GM18873 (cell line): ENCODE measurements at regions not wholly inside any gene's neighbourhood (a gene's known extent, or its start where the extent isn't known, plus 50 kb on each side); places are given as distances from the start of the nearest gene placed in this dataset.

Source experiments
- ATAC-seq: cut with Tn5 transposase; IDR thresholded peaks from one replicate; pipeline ENCODE4 v1.9.1; 2021; ENCODE audit warnings: mild to moderate bottlenecking, moderate library complexity, moderate number of reproducible peaks; ENCODE audit not compliant: unreplicated experiment, low FRiP score

DNA sequence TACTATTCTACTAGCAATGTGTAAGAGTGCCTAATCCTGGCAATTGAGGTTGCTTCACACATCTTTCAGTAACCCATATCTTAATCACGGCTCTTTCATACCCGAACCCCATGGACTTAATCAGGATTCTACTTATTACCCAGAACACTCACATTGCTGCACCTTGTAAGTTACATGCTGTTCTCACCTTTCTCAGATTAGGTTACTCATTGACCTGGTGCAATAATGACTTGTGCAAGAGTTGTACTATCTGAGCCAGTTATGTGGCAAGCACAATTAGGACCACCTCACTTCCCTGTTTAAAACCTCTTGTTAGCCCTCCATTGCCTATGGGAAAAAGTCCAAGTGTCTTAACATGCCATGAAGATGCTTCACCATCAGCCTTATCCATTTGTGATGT is 306.7 kb upstream of the E2F7 start:
- no peak for ATAC-seq

DNA sequence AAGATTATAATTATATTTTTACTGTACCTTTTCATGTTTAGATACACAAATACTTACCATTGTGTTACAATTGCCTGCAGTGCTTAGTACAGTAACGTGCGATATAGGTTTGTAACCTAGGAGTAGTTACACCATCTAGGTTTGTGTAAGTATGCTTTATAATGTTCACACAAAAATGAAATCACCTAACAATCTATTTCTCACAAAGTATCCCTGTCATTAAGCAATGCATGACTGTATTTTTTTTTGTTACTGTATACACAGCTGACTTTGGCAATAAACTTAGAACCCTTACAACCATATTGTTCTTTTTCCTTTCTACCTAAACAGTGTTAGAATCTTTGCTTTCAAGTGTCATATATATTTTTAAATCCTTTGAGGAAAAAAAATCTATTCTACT is 303.0 kb upstream of the E2F7 start:
- ATAC-seq = no peak

DNA sequence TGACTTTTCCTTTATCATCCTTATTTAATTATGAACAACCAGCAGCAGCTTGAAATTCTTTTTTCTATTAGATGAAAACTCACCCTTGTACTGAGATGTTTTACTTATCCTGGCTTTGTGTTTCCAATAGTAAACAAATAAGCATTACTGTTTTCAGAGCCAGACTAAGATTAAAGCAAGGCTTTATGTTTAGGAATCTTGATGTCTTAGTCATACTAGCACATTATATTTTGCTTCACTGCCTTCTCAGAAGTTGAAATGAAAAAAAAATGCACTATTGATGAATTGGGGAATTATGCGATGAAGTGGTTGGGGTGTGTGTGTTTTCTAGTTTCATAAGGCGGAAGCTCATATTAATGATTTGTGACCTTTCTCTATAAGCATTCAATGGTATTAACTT is 301.2 kb upstream of the E2F7 start:
- no peak for ATAC-seq

DNA sequence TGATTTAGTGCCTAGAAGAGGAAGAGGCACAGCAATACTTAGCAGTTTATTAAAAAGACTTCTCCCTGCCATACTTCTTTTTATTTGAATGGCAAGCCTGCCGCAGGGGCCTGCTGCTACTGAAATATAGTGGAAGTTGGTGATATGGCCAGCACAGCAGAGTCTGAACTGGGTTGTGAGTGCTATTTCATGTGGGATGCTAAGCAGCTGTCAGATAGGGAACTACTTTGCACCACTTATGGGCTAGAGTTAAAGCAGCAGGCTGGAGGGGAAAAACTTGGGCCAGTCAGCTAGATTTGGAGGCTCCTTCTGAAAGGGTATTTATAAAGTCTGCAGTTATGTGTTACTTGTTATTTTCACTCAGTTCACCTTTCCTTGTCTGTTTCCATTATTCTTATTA is 299.0 kb upstream of the E2F7 start:
- no peak for ATAC-seq

- no peak for ATAC-seq
Measured at GRCh38 chr12:77362509-77363210, 297.3 kb upstream of the E2F7 start.

DNA sequence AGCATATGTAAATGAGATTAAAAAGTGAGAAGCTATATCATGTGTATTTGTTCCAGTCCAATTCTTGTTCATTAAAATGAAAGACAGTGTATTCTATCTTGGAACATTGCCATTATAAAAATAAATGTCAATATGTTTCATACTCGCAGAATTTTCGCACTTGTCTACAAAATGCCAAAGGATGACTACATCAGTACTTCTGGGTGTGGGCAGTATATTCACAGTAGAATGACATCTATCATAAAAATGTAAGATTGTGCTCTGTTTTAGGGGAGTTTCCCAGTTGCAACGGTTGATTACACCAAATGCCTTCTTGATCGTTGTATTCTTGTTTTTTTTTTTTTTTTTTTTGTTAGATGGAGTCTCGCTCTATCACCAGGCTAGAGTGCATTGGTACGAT is 292.3 kb upstream of the E2F7 start:
- no peak for ATAC-seq

DNA sequence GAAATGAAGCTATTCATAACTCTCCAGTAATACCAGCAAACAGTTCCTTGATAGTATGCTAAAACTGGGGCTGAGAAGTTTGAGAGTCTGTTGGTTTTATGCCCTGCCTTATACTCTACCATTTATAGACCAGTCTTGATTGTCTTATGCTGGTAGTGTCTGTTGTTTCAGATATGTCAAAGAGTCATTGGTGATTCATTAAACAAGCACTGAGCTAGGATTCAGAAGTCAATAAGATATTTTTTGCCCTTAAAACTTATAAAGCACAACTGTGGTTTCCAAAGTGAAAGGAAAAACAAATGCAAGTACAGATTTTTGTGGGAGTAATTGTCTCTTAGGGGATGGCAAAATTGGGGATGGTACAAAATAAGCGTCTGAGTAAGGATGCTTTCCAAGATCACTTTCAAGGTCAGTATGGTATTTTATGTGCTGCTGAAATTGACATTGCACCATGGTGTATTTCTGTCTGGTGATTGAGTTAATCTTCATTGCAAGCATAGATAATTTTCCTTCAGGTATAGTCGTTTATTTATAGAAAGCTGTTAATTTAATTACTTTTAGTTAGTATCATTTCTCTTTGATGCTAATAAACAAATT is 289.5 kb upstream of the E2F7 start:
- no peak for ATAC-seq

- ATAC-seq = no peak
Measured at GRCh38 chr12:77352946-77353345, 287.6 kb upstream of the E2F7 start.

- no peak for ATAC-seq
Measured at GRCh38 chr12:77351860-77352259, 286.5 kb upstream of the E2F7 start.

DNA sequence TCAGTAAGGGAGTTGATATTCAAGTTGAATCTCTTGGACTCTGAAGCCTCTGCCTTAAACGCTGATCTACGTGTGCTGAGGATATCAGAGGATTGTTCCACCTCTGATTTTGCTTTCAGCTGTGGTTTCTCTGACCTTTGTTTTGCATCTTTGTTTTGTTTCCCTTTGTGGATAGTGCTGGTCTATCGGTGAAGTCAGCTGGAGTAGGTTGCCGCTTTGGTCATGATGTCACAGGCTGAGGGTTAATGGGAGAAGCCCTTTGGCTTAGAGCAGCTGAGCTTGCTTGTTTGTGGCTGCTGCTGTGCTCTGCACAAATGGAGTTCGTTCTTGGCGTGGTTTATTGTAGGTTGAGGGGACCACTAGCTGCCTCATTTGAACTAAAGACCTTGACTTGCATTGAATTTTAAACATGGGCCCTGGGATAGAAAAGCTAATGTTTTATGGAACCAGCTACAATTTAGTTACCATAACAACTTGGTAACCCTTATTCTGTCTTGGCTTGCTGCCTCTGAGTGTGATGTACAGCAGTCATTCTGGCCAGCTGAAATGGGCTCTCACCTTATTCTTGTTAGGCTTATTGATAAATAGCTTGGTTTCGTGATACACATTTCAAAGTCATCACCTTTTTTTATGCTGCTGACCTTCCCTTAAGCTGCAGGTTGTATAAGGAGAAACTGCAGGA is 284.5 kb upstream of the E2F7 start:
- ATAC-seq = no peak

DNA sequence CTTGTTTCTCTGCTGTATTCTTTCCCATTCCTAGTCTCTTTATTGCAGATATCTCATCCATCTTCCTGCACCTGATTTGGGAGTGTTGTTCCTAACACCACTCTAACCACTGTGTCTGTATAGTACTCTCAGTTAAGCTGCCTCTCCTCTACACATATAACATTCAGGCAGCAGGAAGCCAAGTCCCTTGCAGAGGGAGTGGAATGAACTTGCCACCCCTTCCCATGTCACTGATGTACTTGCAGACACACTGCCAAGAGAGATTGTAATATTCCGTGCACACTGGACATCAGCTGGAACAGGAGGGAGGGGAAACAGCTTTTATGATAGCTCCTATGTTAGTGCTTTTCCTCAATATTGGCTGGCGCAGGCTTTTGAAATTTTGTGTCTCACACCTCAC is 281.6 kb upstream of the E2F7 start:
- no peak for ATAC-seq

DNA sequence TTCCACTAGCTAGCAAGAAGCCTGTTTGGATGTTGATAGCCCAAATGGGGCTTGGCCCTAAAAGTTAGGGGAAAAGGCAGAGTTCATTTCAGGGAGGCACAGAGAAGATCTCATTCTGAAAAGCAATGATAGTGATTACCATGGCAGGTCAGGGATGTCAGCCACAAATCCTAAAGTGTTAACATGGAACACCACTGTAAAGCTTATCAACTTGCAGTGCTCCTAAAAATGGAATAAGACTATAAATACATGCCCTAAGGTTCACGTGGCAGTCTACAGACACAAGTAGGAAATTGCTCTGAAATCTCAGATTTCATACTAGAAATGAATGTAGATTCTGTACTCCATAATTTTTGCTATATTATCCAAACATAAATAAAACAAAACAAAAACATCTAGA is 280.0 kb upstream of the E2F7 start:
- no peak for ATAC-seq

- no peak for ATAC-seq
Measured at GRCh38 chr12:77344651-77345050, 279.3 kb upstream of the E2F7 start.

DNA sequence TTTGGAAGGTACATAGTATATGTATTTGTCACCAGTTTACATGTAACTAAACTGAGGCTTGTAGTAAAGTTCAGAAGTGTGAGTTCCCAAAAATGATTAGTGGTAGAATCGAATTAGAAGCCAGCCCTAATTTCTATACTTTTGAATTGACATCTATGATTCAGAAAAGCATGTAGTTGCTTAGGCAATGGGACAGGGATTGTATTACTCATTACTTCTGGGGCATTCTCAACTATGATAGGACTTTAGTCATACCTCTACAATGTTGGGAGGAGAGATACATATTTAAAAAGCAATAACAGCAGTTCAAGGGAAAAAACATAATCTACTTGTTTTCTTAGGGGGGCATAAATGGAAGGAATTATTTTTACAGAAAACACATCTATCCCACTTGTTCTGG is 277.9 kb upstream of the E2F7 start:
- ATAC-seq = no peak

- no peak for ATAC-seq
Measured at GRCh38 chr12:77342253-77342652, 276.9 kb upstream of the E2F7 start.

DNA sequence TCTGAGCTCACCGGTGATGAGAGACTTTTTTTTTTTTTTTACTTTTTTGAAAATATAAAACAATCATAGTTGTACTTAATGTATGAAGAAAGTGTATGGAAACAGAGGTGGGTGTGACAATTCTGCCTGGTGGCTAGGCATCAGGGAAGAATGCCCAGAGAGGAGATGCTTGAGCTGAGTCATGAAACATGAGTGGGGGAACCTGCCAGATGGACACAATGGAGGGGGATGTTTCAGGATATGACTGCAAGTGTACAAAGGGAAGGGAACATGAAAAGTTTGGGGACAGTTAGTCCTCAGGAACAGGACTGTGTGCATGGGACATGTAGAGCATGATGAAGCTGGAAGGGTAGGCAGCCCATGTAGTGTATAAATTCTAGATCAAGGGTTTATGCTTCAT is 274.2 kb upstream of the E2F7 start:
- ATAC-seq = no peak

GRCh38 chr12:77337362-77337761 is 272.0 kb upstream of the E2F7 start:
- no peak for ATAC-seq

GRCh38 chr12:77334806-77335205 is 269.4 kb upstream of the E2F7 start:
- no peak for ATAC-seq

DNA sequence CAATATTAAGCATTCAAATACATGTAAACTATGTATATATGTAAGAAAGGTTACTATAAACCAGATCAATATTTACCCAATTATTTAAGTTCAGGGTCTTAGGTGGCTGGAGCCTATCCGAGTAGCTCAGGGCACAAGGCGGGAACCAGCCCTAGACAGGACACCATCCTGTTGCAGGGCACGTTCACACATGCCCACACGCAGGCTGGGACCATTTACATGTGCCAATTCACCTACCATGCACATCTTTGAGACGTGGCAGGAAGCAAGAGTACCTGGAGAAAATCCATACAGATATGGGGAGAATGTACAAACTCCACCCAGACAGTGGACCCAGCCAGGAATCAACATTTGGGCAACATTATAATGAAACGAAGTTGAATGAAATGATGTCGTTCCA is 263.0 kb upstream of the E2F7 start:
- ATAC-seq = no peak

- ATAC-seq = no peak
Measured at GRCh38 chr12:77325511-77326236, 260.3 kb upstream of the E2F7 start.

GRCh38 chr12:77324763-77325468 is 259.5 kb upstream of the E2F7 start:
- ATAC-seq = peak; percentile 62
